Nephron progenitor cell (in vitro differentiated cells): ENCODE measurements at regions not wholly inside any gene's neighbourhood (a gene's known extent, or its start where the extent isn't known, plus 50 kb on each side); places are given as distances from the start of the nearest gene placed in this dataset.

ENCODE experiments used
- DNase-seq: peaks from one replicate; pipeline ENCODE4 v3.0.0; 2021
- H3K27ac Mint-ChIP-seq: 2 replicates; pipeline ENCODE4 v1.8.0; 2021; ENCODE audit warnings: mild to moderate bottlenecking, moderate library complexity, mixed read lengths
- H3K27me3 Mint-ChIP-seq: 2 replicates; pipeline ENCODE4 v1.8.0; 2021; ENCODE audit warnings: mild to moderate bottlenecking, low read depth, mixed read lengths; ENCODE audit not compliant: poor library complexity
- H3K36me3 Mint-ChIP-seq: 2 replicates; pipeline ENCODE4 v1.8.0; 2021; ENCODE audit warnings: low read depth, mixed read lengths
- H3K4me1 Mint-ChIP-seq: 2 replicates; pipeline ENCODE4 v1.8.0; 2021; ENCODE audit warnings: mixed read lengths
- H3K4me3 Mint-ChIP-seq: 2 replicates; pipeline ENCODE4 v1.8.0; 2021; ENCODE audit warnings: mild to moderate bottlenecking, moderate library complexity, mixed read lengths
- H3K9me3 Mint-ChIP-seq: 2 replicates; pipeline ENCODE4 v1.8.0; 2021; ENCODE audit warnings: mild to moderate bottlenecking, moderate library complexity, mixed read lengths
- CTCF ChIP-seq: fragments of 200-600 bp; sonication (generic); IDR thresholded peaks from 2 replicates; pipeline ENCODE4 v1.5.0; 2021; ENCODE audit warnings: antibody characterized with exemption

GRCh38 chr16:72284042-72284789, 112.3 kb upstream of the PMFBP1 start:
- no peak overlapping the region for H3K4me3 Mint-ChIP-seq
- H3K27me3 Mint-ChIP-seq, result no peaks in the 10 kb centered on the region
- H3K9me3 Mint-ChIP-seq, result no peaks in the 10 kb centered on the region
- peaks cover 5% of the 10 kb centered on the region for H3K4me1 Mint-ChIP-seq
- DNase-seq, result no peak
- H3K36me3 Mint-ChIP-seq, result peaks cover 4% of the 10 kb centered on the region
- TF ChIP-seq CTCF, result no peak
- H3K27ac Mint-ChIP-seq, result no peak overlapping the region

- DNase-seq, result no peak
- H3K27ac Mint-ChIP-seq, result no peak overlapping the region
- H3K9me3 Mint-ChIP-seq, result no peaks in the 10 kb centered on the region
- H3K4me3 Mint-ChIP-seq, result no peak overlapping the region
- no peak for TF ChIP-seq CTCF
- H3K36me3 Mint-ChIP-seq, result peaks cover 4% of the 10 kb centered on the region
- peaks cover 5% of the 10 kb centered on the region for H3K4me1 Mint-ChIP-seq
- H3K27me3 Mint-ChIP-seq, result peaks cover 4% of the 10 kb centered on the region
Measured at GRCh38 chr16:72282362-72282761, 110.4 kb upstream of the PMFBP1 start.

- H3K27ac Mint-ChIP-seq, result no peak overlapping the region
- DNase-seq, result no peak
- no peaks in the 10 kb centered on the region for H3K9me3 Mint-ChIP-seq
- H3K4me1 Mint-ChIP-seq, result no peaks in the 10 kb centered on the region
- no peak for TF ChIP-seq CTCF
- peaks cover 4% of the 10 kb centered on the region for H3K27me3 Mint-ChIP-seq
- no peaks in the 10 kb centered on the region for H3K36me3 Mint-ChIP-seq
- H3K4me3 Mint-ChIP-seq, result no peak overlapping the region
Measured at GRCh38 chr16:72278301-72278700, 106.3 kb upstream of the PMFBP1 start.

DNA sequence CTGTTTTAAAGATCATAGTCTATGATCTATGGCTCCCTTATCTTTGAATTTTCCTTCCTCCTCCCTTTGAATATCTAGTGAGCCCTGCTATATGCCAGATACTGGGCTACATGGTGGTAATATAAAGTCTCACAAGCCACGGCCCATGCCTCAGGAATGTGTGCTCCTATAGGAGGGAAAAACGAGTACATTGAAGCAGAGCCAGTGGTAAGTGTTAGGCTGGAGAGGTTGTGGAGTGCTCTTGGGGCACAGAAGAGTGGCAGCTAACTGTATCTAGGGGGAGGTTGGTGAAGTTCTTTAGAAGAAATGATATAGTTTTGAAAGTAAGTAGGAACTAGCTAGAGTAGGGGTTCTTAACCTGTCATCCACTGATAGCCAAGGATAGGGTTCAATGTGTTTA, 105.8 kb upstream of the PMFBP1 start:
- Mint-ChIP-seq H3K4me3 (no peak overlapping the region), H3K36me3 (no peaks in the 10 kb centered on the region), H3K27me3 (peaks cover 4% of the 10 kb centered on the region), H3K9me3 (no peaks in the 10 kb centered on the region), H3K27ac (no peak overlapping the region), H3K4me1 (no peaks in the 10 kb centered on the region)
- no peak for TF ChIP-seq CTCF
- no peak for DNase-seq

- DNase-seq, result no peak
- H3K27me3 Mint-ChIP-seq, result no peaks in the 10 kb centered on the region
- peaks cover 12% of the 10 kb centered on the region for H3K36me3 Mint-ChIP-seq
Measured at GRCh38 chr16:72271699-72272240, 99.8 kb upstream of the PMFBP1 start.

More at GRCh38 chr16:72271699-72272240, 99.8 kb upstream of the PMFBP1 start:
- H3K9me3 Mint-ChIP-seq, result no peaks in the 10 kb centered on the region
- H3K4me1 Mint-ChIP-seq, result peaks cover 36% of the 10 kb centered on the region
- no peak for TF ChIP-seq CTCF
- no peak overlapping the region for H3K4me3 Mint-ChIP-seq
- H3K27ac Mint-ChIP-seq, result peak overlapping the region; percentile 24
